NOMO-1 (cell line): ENCODE measurements at regions not wholly inside any gene's neighbourhood (a gene's known extent, or its start where the extent isn't known, plus 50 kb on each side); places are given as distances from the start of the nearest gene placed in this dataset.
A peak's percentile ranks its signal among the peaks of the same experiment; 100 is the strongest.

ENCODE experiments used
- DNase-seq, 2 experiments: peaks; one replicate each; lab custom pipeline; 2025; ENCODE audit not compliant: unreplicated experiment in 2 of 2; lab: John Stamatoyannopoulos, UW

DNA sequence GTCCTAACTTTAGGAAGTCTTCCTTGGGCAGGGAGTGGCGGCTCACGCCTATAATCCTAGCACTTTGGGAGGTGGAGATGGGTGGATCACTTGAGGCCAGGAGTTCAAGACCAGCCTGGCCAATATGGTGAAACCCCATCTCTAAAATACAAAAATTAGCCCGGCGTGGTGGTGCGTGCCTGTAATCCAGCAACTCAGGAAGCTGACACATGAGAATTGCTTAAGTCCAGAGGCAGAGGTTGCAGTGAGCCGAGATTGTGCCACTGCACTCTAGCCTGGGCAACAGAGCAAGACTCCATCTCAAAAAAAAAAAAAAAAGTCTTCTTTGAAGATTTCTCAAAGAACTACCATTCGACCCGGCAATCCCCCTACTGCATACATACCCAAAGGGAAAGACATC, 50.0 kb upstream of the GPCPD1 start:
- peak in 1 of 2 experiments; percentile 14 for DNase-seq
